Stomach (tissue), 8 donors: ENCODE measurements at regions not wholly inside any gene's neighbourhood (a gene's known extent, or its start where the extent isn't known, plus 50 kb on each side); places are given as distances from the start of the nearest gene placed in this dataset.
A peak's percentile ranks its signal among the peaks of the same experiment; 100 is the strongest.

Source experiments
- DNase-seq, 2 donors: peaks; one replicate each; pipeline versions ENCODE4 v3.0.0 to v3.0.0-alpha.2; 2013 to 2019
- H3K27ac ChIP-seq, 5 donors: fragments of 200-600 bp in 4 of 5; sonication (generic) in 4 of 5; one replicate each; pipeline ENCODE4 v1.5.1; 2013 to 2019; ENCODE audit warnings: mild to moderate bottlenecking in 1 of 5, moderate library complexity in 1 of 5
- H3K27me3 ChIP-seq, 3 donors: fragments of 200-600 bp; sonication (generic); one replicate each; pipeline ENCODE4 v1.5.1; 2017 to 2019; ENCODE audit warnings: mixed run types in 1 of 3
- H3K36me3 ChIP-seq, 4 donors: fragments of 200-600 bp; sonication (generic); 1 replicate in 3 of 4; 2 replicates in 1 of 4; pipeline ENCODE4 v1.5.1; 2016 to 2019
- H3K4me1 ChIP-seq, 4 donors: fragments of 200-600 bp; sonication (generic); one replicate each; pipeline ENCODE4 v1.5.1; 2016 to 2019
- H3K4me3 ChIP-seq, 4 donors: fragments of 200-600 bp; sonication (generic) in 3 of 4; one replicate each; pipeline ENCODE4 v1.5.1; 2016 to 2019; ENCODE audit warnings: mild to moderate bottlenecking in 1 of 4
- H3K9me3 ChIP-seq, 4 donors: fragments of 200-600 bp; sonication (generic); one replicate each; pipeline ENCODE4 v1.5.1; 2016 to 2019
- EP300 ChIP-seq: sonication (generic); formaldehyde crosslinking; IDR thresholded peaks from one replicate; pipeline ENCODE4 v1.6.1; 2017; ENCODE audit warnings: antibody characterized with exemption
- POLR2A ChIP-seq, 4 donors: fragments of 450-650 bp; IDR thresholded peaks; one replicate each; pipeline ENCODE4 v1.6.1; 2016; ENCODE audit warnings: antibody characterized with exemption in 4 of 4, control low read depth in 2 of 4, mild to moderate bottlenecking in 1 of 4, moderate library complexity in 1 of 4
- POLR2AphosphoS5 ChIP-seq, 3 donors: sonication (generic); formaldehyde crosslinking; IDR thresholded peaks; one replicate each; pipeline ENCODE4 v1.6.1; 2016; ENCODE audit warnings: antibody characterized with exemption in 3 of 3
- WGBS, 5 donors: extraction: QIAGEN DNeasy Blood & Tissue Kit in 3 of 5; methylation state at CpG; one replicate each; pipeline versions ENCODE4 v1.1.5 to v1.1.7; 2013 to 2018; 5-methylcytosine and 5-hydroxymethylcytosine counted together
- intact Hi-C: fragments of 100-400 bp; cut with DNase I; formaldehyde crosslinking; loops from one replicate; pipeline ENCODE4 v1.15.1; 2023; ENCODE audit warnings: low total_unique reads
- TF ChIP-seq, protein P1 (sequence below), 7 experiments: fragments of 450-650 bp in 4 of 7; fragments of 200-600 bp in 3 of 7; sonication (generic) in 3 of 7; IDR thresholded peaks; one replicate each; pipeline ENCODE4 v1.5.1; 2016 to 2019; ENCODE audit warnings: antibody characterized with exemption in 7 of 7, control low read depth in 2 of 7, mild to moderate bottlenecking in 1 of 7
- donor health status: healthy with polysubstance abuse.
- donor health status: Bipolar disorder and iron deficiency.
- donor health status: healthy.

DNA sequence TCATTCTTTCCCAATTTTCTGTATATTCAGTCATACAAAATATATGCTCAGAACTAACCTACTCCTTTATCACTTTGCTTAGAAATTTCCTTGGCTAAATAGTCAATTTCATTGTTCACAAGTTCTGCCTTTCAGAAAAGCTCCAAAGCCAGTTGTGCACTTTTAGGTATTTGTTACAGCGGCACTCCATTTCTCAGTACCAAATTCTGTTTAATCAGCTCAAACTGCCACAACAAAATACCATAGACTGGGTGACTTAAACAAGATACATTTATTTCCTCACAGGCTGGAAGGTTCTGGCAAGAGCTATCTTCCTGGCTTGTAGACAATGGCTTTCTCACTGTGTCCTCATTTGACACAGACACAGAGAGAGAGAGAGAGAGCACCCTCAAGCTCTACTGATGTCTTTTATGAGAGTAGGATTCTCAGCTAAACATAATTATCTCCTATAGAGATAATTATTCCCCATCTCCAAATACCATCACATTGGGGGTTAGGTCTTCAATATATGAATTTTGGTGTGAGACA lies 188.8 kb upstream of the FSTL5 start:
- no peaks in the 10 kb centered on the region for H3K9me3 ChIP-seq
- intact Hi-C loops = no loop called here
- TF ChIP-seq POLR2AphosphoS5 (IDR thresholded peaks at IDR 0.05) = no peak
- TF ChIP-seq POLR2A (IDR thresholded peaks at IDR 0.05) = no peak
- TF ChIP-seq, protein P1, sequence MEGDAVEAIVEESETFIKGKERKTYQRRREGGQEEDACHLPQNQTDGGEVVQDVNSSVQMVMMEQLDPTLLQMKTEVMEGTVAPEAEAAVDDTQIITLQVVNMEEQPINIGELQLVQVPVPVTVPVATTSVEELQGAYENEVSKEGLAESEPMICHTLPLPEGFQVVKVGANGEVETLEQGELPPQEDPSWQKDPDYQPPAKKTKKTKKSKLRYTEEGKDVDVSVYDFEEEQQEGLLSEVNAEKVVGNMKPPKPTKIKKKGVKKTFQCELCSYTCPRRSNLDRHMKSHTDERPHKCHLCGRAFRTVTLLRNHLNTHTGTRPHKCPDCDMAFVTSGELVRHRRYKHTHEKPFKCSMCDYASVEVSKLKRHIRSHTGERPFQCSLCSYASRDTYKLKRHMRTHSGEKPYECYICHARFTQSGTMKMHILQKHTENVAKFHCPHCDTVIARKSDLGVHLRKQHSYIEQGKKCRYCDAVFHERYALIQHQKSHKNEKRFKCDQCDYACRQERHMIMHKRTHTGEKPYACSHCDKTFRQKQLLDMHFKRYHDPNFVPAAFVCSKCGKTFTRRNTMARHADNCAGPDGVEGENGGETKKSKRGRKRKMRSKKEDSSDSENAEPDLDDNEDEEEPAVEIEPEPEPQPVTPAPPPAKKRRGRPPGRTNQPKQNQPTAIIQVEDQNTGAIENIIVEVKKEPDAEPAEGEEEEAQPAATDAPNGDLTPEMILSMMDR (IDR thresholded peaks at IDR 0.05) = no peak
- no peak for TF ChIP-seq EP300
- no peak overlapping the region for H3K27ac ChIP-seq
- no peaks in the 10 kb centered on the region for H3K27me3 ChIP-seq
- 85 to 95% (median 93%) methylated on average over 1 of the region's 1 CpG for WGBS, 5 donors
- H3K4me3 ChIP-seq = no peak overlapping the region
- no peaks in the 10 kb centered on the region for H3K4me1 ChIP-seq
- no peaks in the 10 kb centered on the region for H3K36me3 ChIP-seq
- no peak for DNase-seq

DNA sequence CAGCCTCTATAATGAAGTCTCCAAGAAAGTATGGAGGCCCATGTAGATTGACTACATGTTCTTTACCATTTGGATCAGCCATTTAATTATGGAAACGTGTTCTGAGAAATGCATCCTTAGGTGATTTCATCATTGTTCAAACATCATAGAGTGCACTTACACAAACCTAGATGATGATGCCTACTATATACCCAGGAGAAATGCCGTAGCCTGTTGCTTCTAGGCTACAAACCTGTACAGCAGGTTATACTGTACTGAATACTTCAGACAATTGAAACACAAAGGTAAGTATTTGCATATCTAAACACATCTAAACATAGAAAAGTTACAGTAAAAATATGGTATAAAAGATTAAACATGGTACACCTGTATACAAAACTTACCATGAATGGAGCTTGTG lies 186.5 kb upstream of the FSTL5 start:
- TF ChIP-seq EP300 (no peak), POLR2AphosphoS5 (IDR thresholded peaks at IDR 0.05) (no peak), POLR2A (IDR thresholded peaks at IDR 0.05) (no peak)
- TF ChIP-seq, protein P1 (IDR thresholded peaks at IDR 0.05) = no peak
- WGBS, 5 donors = 30 to 61% (median 43%) methylated on average over 2 of the region's 2 CpGs
- DNase-seq = no peak
- Histone ChIP-seq H3K4me3 (no peak overlapping the region), H3K27me3 (no peaks in the 10 kb centered on the region), H3K27ac (no peak overlapping the region), H3K4me1 (no peaks in the 10 kb centered on the region), H3K36me3 (no peaks in the 10 kb centered on the region), H3K9me3 (no peaks in the 10 kb centered on the region)
- intact Hi-C loops = no loop called here

DNA sequence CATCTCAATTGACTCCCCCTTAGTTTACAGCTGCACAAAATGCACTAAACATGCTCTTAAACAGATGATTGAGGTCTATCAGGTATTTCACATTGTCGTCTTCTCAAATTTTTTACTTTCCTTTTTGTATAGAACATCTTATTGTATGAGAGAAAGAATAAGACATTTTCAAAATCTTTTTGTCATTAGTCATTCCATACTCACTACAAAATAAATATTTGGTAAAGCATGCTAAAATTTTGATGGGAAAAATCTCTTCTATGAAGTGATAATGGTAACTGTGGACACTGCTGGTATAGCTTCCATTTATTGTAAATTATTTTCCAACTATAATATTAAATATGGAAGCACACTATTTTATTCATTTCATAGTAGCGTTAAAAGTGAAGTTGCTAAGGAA lies 185.6 kb upstream of the FSTL5 start:
- TF ChIP-seq EP300 = no peak
- TF ChIP-seq POLR2A (IDR thresholded peaks at IDR 0.05) = no peak
- no peak for TF ChIP-seq POLR2AphosphoS5 (IDR thresholded peaks at IDR 0.05)
- Histone ChIP-seq H3K27ac (no peak overlapping the region), H3K4me3 (no peak overlapping the region), H3K36me3 (no peaks in the 10 kb centered on the region), H3K4me1 (no peaks in the 10 kb centered on the region), H3K27me3 (no peaks in the 10 kb centered on the region), H3K9me3 (no peaks in the 10 kb centered on the region)
- 91 to 95% (median 93%) methylated on average over 2 of the region's 2 CpGs for WGBS, 5 donors
- no peak for DNase-seq
- intact Hi-C loops = no loop called here

DNA sequence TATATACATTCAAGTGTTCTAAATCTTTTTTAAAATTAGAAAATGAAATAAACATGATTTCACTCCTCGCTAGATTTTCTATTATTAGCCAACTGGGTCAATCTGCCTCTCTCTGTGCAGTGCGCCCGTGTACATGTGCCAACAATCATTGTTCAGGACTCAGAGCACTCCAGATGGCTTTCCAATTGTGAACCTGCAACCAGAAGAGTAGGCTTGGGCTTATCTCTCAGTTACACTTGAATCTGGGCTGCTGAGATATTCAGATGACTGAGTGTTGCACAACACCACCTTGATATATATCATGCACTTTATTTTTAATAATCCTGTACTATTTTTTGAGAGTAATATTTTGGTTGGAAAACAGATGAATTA lies 184.0 kb upstream of the FSTL5 start:
- Histone ChIP-seq H3K4me1 (no peaks in the 10 kb centered on the region), H3K27ac (no peak overlapping the region), H3K36me3 (no peaks in the 10 kb centered on the region), H3K27me3 (no peaks in the 10 kb centered on the region), H3K4me3 (no peak overlapping the region), H3K9me3 (no peaks in the 10 kb centered on the region)
- 11 to 33% (median 20%) methylated on average over 3 of the region's 3 CpGs for WGBS, 5 donors
- intact Hi-C loops = no loop called here
- no peak for TF ChIP-seq POLR2AphosphoS5 (IDR thresholded peaks at IDR 0.05)
- TF ChIP-seq EP300 = no peak
- no peak for TF ChIP-seq POLR2A (IDR thresholded peaks at IDR 0.05)
- TF ChIP-seq, protein P1 (IDR thresholded peaks at IDR 0.05) = no peak
- DNase-seq = peak in 1 of 2 donors; percentile 23

DNA sequence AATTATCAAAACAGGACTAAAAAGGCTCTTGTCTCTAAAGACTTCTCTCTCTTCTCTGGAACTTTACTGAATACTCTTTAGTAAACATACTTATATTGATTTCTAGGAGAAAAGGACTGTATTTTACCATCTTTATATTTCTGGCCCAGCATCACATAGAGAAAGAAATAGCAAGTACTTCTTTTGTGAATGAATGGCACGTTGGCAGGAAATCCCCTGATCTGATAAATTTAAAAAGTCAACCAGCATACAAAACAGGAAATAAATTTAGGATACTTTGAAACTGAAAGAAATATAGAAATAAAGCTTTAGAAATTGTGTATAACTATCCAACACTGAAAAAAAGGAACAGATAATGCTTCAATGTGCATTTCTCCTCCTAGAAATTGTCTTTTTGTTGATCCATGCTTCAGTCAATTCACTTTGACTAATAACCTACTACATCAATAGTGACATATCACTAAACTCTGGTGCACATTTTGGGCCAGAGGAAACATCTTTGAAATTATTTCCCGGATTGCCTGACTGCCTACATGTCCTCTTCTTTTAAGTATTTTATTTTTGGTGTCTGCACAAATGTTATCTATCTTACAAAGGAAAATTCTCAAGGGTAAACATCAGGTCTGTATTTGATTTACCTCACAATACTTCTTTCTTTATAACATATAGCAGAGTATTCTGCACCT lies 183.5 kb upstream of the FSTL5 start:
- Histone ChIP-seq H3K9me3 (no peaks in the 10 kb centered on the region), H3K27me3 (no peaks in the 10 kb centered on the region), H3K36me3 (no peaks in the 10 kb centered on the region), H3K27ac (no peak overlapping the region), H3K4me1 (no peaks in the 10 kb centered on the region), H3K4me3 (no peak overlapping the region)
- intact Hi-C loops = no loop called here
- 8 to 22% (median 18%) methylated on average over 2 of the region's 2 CpGs for WGBS, 5 donors
- TF ChIP-seq EP300 (no peak), POLR2A (IDR thresholded peaks at IDR 0.05) (no peak), POLR2AphosphoS5 (IDR thresholded peaks at IDR 0.05) (no peak)
- TF ChIP-seq, protein P1 (IDR thresholded peaks at IDR 0.05) = no peak
- no peak for DNase-seq
